ENCODE measurements at regions not wholly inside any gene's neighbourhood (a gene's known extent, or its start where the extent isn't known, plus 50 kb on each side); places are given as distances from the start of the nearest gene placed in this dataset.

GRCh38 chr13:40379794-40380578, 286.5 kb downstream of the FOXO1 start:
- Histone ChIP-seq H3K27me3 (no peaks in the 10 kb centered on the region), H3K4me1 (peaks cover 0 to 13% (median 7%) of the 10 kb centered on the region in 4 donors), H3K4me3 (no peak overlapping the region), H3K27ac (no peak overlapping the region), H3K36me3 (no peaks in the 10 kb centered on the region), H3K9me3 (peaks cover 0 to 4% (median 0%) of the 10 kb centered on the region in 4 donors)
- no peak for DNase-seq
- intact Hi-C loops (cut with DNase I; ENCODE audit: low total_unique reads) = no loop called here
- 65 to 74% (median 68%) methylated on average over 10 of the region's 10 CpGs for WGBS, 5 donors
- TF ChIP-seq EP300 (IDR thresholded peaks at IDR 0.05) = no peak
- TF ChIP-seq POLR2A (IDR thresholded peaks at IDR 0.05) = no peak
- TF ChIP-seq POLR2AphosphoS5 (IDR thresholded peaks at IDR 0.05) = no peak
- no peak for TF ChIP-seq CTCF (IDR thresholded peaks at IDR 0.05)

DNA sequence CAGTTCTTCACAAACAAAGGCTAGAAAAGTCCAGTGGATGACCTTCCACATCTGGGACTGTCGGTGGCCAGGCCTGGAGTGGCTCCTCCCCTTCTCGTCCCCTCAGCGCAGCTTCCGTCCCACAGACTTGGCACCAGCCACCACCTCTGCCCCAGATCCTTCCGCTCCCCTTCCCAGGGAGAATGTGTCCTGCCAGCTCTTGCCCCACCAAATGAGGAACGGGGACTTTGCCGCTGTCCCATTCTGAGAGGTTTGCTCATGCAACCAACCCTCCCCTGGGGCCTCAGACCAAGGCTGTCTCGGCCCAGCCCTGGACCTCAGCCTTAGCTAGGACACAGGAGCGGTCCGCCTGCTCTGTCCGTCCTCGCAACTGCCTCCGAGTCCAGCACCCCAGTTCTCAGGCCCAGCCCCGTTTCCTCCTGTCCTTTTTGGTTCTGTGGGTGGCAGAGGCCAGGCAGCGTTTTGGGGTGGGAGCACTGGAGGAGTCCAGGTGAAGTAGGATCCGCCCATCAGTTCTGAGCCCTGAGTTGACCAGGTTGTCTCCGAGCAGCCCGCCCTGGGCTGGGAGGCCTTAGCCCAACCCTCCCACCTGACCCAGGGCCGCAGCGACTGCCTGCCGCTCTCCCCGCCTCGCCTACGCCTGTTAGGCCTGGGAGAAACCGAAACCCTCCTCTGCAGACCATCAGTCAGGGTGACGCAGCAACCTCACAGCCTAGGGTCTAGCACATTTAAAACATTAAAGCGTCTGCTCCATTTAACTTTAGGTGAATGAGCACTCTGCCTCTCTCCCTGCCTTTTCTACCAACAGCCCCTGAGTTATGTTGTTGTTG, 284.3 kb downstream of the FOXO1 start:
- intact Hi-C loops (cut with DNase I; ENCODE audit: low total_unique reads) = no loop called here
- Histone ChIP-seq H3K9me3 (peaks cover 0 to 4% (median 0%) of the 10 kb centered on the region in 4 donors), H3K27ac (no peak overlapping the region), H3K4me3 (no peak overlapping the region), H3K36me3 (no peaks in the 10 kb centered on the region), H3K27me3 (no peaks in the 10 kb centered on the region), H3K4me1 (peaks cover 0 to 7% (median 2%) of the 10 kb centered on the region in 4 donors)
- whole genome bisulfite sequencing, 5 donors = 92 to 97% (median 94%) methylated on average over 24 to 27 of the region's 27 CpGs
- no peak for DNase-seq
- TF ChIP-seq POLR2A (IDR thresholded peaks at IDR 0.05) = no peak
- no peak for TF ChIP-seq CTCF (IDR thresholded peaks at IDR 0.05)
- TF ChIP-seq POLR2AphosphoS5 (IDR thresholded peaks at IDR 0.05) = no peak
- no peak for TF ChIP-seq EP300 (IDR thresholded peaks at IDR 0.05)

- WGBS, 5 donors = 64 to 86% (median 71%) methylated on average over 7 of the region's 7 CpGs
- Histone ChIP-seq H3K27ac (no peak overlapping the region), H3K27me3 (no peaks in the 10 kb centered on the region), H3K9me3 (peaks cover 0 to 3% (median 0%) of the 10 kb centered on the region in 4 donors), H3K4me1 (no peaks in the 10 kb centered on the region), H3K36me3 (no peaks in the 10 kb centered on the region), H3K4me3 (no peak overlapping the region)
- DNase-seq = no peak
- intact Hi-C loops (cut with DNase I; ENCODE audit: low total_unique reads) = no loop called here
- TF ChIP-seq EP300 (IDR thresholded peaks at IDR 0.05) (no peak), POLR2A (IDR thresholded peaks at IDR 0.05) (no peak), POLR2AphosphoS5 (IDR thresholded peaks at IDR 0.05) (no peak), CTCF (IDR thresholded peaks at IDR 0.05) (no peak)
Observed at GRCh38 chr13:40383132-40383531, 283.3 kb downstream of the FOXO1 start.

GRCh38 chr13:40383885-40384284, 282.6 kb downstream of the FOXO1 start:
- WGBS, 5 donors = 73 to 80% (median 76%) methylated on average over 4 of the region's 4 CpGs

More at GRCh38 chr13:40383885-40384284, 282.6 kb downstream of the FOXO1 start:
- no peaks in the 10 kb centered on the region for H3K4me1 ChIP-seq
- H3K27ac ChIP-seq = no peak overlapping the region
- no peaks in the 10 kb centered on the region for H3K9me3 ChIP-seq
- intact Hi-C loops (cut with DNase I; ENCODE audit: low total_unique reads) = no loop called here
- TF ChIP-seq CTCF (IDR thresholded peaks at IDR 0.05) = no peak
- TF ChIP-seq POLR2AphosphoS5 (IDR thresholded peaks at IDR 0.05) = no peak
- TF ChIP-seq EP300 (IDR thresholded peaks at IDR 0.05) = no peak
- no peak for TF ChIP-seq POLR2A (IDR thresholded peaks at IDR 0.05)
- no peak for DNase-seq
- no peak overlapping the region for H3K4me3 ChIP-seq
- no peaks in the 10 kb centered on the region for H3K27me3 ChIP-seq
- H3K36me3 ChIP-seq = no peaks in the 10 kb centered on the region
